ENCODE measurements at regions not wholly inside any gene's neighbourhood (a gene's known extent, or its start where the extent isn't known, plus 50 kb on each side); places are given as distances from the start of the nearest gene placed in this dataset.

- no peak for DNase-seq
Observed at GRCh38 chr7:85564861-85565260, 378.0 kb upstream of the SEMA3D start.

- DNase-seq, result no peak
Observed at GRCh38 chr7:85561706-85562105, 374.9 kb upstream of the SEMA3D start.

DNA sequence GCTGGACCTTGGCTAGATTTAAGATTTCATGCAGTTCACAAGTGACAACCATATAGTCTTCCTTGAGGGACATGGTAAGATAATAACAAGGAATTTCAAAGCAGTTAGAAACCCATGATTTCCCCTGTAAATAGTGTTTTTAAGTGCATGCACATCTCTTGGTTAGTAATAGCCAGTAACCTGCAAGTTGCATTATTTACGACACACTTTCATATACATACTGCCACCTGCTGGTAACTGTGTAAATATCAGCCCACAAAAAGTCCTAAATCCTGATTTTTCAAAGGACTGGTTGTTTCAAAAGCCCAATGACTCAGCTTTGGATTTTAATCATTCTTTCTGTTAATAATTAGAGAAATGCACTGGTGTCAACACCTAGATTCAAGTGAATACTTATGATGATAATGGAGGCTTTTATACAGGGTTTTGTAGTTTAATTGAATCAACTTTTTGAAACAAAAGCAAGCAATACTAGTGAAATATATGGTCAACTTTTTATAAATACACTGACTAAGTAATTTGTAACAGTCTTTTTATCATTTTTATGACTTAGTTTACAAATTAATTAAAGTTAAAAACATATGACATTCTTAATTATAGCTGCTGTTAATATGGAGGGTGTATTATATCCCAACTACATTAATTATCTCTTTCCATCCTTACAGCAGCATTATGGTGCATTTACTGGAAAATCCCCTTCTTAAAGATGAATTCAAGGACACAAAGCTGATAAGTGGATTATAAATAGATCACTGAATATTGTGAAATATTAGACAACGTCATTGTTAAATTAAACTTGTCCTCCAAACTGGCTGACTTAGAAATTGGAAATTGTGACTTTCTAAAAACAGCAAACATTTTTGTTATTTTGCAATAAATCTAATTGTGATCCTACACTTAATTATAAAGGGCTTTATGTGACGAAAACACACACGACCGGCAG, 367.7 kb upstream of the SEMA3D start:
- DNase-seq, result peak in 3 of 6 experiments; percentile 1 to 33 (median 7)

GRCh38 chr7:85535974-85536729, 349.3 kb upstream of the SEMA3D start:
- no peak for DNase-seq

DNA sequence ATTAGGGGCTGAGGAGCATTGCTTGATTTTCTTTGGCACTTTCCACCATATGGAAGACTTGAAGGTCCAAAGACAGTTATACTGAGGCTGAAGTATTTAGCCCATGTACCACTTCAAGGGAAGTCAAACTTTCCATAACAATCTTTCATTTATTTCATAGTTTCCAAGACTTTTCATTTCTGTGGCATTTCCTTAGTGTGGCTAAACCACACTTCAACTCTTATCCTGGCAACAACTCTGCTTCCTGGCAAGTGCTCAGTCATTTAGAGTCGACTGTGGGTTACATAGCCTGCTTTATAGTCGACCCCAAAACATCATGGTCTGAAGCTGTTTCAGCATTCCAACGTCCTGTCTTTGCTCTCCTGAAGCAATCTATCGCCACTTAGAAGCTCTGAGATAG, 343.0 kb upstream of the SEMA3D start:
- DNase-seq, result no peak

GRCh38 chr7:85529201-85529600, 342.3 kb upstream of the SEMA3D start:
- no peak for DNase-seq

DNA sequence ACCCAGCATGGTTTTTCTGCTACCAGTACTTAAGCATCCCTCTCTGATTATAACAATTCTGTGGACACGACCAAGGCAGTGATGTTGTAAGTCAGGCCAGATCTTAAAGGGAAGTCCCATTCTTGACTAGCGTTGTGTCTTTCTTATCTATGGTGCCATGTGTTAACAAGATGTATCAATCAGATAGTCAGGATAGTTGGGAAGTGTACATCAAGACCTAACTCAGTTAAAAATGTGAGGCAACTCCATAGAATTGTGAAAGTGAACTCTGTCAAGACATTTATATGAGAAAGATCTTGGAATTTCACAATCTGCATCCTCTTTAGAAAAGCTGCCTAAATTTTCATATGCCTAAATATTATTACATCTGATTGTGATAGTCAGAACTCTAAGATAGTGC, 341.7 kb upstream of the SEMA3D start:
- no peak for DNase-seq

GRCh38 chr7:85525676-85526075, 338.8 kb upstream of the SEMA3D start:
- no peak for DNase-seq

GRCh38 chr7:85522070-85522469, 335.2 kb upstream of the SEMA3D start:
- no peak for DNase-seq

DNA sequence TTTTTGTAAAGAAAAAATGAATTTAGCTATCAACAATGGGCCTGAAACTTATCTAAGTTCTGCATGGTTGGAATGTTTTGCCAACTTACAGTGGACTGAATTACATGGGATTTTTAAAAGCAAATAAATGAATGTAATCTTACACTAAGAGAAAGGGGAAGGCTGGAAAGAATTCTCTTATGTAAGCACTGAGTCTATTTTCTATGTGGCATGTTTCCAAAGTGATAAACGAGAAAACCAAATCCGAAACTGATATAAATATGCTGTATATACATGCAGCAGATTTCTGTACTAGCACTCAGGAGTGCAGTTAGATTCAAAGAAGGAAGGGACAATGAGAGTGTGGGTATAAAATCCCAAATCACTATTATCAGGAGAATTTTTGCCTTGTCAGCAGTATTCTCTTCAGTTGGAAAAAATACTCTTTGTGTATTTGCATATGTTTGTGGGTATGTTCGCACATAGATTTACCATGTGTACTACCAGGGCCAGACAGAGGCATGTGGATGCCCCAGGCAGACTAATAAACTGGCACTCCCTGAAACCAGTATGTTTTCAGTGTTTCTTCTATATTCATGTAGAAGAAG, 334.3 kb upstream of the SEMA3D start:
- no peak for DNase-seq

- DNase-seq, result no peak
Observed at GRCh38 chr7:85520175-85520574, 333.3 kb upstream of the SEMA3D start.

DNA sequence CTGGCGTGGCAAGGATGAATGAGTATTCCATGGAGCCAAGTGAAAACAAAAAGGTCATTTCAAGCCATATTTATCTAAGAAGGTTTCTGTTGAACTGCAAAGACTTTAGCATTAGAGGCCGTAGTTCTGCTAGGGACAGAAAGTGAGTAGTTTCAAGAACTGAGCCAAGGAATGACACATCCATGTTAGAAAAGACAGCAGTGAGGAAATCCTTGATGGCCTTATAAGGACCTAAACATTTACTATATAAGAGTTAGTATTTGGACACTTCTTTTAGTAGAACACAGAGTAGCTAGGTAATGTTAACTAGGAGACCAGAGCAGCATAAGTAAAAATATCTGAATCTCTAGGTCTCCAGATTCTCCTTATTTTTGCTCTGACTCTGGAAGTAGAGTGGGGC, 329.8 kb upstream of the SEMA3D start:
- no peak for DNase-seq

- no peak for DNase-seq
Observed at GRCh38 chr7:85512790-85513189, 325.9 kb upstream of the SEMA3D start.

- DNase-seq, result no peak
Observed at GRCh38 chr7:85510287-85510686, 323.4 kb upstream of the SEMA3D start.

DNA sequence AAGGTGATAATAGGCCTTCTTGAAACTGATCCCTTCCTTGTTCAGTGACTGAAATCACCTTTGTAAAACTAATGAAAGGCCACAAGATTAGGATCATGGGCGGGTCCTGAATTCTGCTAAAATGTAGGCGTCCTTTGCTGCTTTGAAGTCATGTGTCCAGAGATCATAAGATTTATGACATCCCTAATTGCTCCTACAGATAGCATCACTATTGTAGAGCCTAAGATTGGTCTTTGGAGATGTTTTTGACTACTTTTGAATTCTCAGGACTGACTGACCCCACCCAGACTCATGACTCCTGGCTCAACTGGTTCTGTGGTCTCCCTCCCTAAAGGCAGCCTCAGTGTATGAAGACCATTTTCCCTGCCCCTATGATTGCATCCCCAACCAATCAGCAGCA, 322.6 kb upstream of the SEMA3D start:
- DNase-seq, result no peak

- no peak for DNase-seq
Observed at GRCh38 chr7:85508642-85509410, 322.0 kb upstream of the SEMA3D start.

- no peak for DNase-seq
Observed at GRCh38 chr7:85498031-85498430, 311.2 kb upstream of the SEMA3D start.

- no peak for DNase-seq
Observed at GRCh38 chr7:85489498-85489897, 302.6 kb upstream of the SEMA3D start.

DNA sequence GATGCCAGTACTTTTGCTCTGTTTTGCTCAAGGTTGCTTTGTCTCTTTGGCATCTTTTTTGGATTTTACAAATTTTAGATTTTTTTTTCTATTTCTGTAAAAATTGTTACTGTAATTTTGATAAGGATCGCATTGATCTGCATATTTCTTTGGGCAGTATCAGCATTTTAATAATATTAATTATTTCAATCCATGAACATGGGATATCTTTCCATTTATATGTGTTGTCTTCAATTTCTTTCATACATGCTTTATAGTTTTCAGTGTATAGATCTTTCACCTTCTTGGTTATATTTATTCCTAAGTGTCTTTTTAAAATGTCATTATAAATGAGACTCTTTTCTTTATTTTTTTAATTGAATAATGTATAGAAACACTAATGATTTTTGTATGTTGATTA, 301.6 kb upstream of the SEMA3D start:
- no peak for DNase-seq

DNA sequence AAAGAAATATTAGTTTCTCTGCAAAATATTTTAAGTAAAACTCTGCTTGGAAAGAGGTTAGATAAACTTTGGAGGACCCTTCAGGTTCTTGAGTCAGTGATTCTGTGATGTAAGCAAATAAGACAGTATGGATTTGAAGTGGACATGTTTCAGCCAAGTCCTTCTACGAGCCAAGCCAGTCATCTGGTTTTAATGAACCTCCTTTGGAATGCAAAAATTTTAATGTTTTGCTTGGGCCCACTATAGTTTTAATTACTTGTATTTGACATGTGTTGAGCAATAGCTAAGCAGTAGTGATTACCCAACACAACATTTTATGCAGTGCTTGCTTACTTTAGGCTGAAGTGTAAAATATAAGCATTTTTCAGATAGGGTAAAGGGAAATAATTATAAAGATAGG, 296.3 kb upstream of the SEMA3D start:
- DNase-seq, result no peak

DNA sequence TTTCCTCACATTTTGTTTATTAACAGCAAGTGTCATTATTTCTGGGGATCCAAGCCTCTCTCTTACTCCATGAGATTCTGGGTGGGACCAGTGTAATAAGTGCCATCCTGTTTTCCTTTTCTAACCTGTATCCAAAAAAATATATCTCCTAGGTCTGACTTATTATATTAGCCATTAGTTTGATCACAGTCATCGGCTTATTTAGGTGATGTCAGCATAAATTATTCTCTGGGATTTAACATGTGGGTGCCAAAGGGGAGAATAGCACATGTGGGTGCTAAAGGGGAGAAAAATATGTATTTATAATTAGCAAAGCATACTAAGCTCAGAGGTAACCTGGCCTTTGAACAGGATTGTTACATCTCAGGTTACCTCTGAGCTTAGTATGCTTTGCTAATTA, 293.8 kb upstream of the SEMA3D start:
- no peak for DNase-seq

- DNase-seq, result no peak
Observed at GRCh38 chr7:85479918-85480643, 293.2 kb upstream of the SEMA3D start.
